ENCODE measurements at regions not wholly inside any gene's neighbourhood (a gene's known extent, or its start where the extent isn't known, plus 50 kb on each side); places are given as distances from the start of the nearest gene placed in this dataset.

DNA sequence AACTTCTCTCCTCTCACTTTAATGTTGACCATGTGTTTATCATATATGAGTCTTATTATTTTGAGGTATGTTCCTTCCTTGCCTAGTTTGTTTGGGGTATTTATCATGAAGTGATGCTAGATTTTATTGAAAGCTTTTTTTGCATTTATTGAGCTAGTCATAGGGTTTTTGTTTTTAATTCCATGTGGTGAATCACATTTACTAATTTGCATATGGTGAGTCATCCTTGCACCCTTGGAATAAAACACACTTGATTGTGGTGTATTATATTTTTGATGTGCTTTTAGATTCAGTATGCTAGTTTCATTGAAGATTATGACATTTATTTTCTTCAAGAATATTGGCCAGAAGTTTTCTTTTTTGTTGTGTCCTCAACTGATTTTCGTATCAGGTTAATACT is 464.6 kb downstream of the PCDH18 start:
- TF ChIP-seq, protein P1, sequence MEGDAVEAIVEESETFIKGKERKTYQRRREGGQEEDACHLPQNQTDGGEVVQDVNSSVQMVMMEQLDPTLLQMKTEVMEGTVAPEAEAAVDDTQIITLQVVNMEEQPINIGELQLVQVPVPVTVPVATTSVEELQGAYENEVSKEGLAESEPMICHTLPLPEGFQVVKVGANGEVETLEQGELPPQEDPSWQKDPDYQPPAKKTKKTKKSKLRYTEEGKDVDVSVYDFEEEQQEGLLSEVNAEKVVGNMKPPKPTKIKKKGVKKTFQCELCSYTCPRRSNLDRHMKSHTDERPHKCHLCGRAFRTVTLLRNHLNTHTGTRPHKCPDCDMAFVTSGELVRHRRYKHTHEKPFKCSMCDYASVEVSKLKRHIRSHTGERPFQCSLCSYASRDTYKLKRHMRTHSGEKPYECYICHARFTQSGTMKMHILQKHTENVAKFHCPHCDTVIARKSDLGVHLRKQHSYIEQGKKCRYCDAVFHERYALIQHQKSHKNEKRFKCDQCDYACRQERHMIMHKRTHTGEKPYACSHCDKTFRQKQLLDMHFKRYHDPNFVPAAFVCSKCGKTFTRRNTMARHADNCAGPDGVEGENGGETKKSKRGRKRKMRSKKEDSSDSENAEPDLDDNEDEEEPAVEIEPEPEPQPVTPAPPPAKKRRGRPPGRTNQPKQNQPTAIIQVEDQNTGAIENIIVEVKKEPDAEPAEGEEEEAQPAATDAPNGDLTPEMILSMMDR (IDR thresholded peaks at IDR 0.05; ENCODE audit: insufficient read depth, low read length, missing control alignments): no peak
- no peak for DNase-seq (ENCODE audit: low read depth, low spot score)
- H3K4me3 ChIP-seq (ENCODE audit: low read depth, low read length): no peak overlapping the region
- POLR2A ChIA-PET: no interaction called here
- CTCF ChIA-PET: no interaction called here

DNA sequence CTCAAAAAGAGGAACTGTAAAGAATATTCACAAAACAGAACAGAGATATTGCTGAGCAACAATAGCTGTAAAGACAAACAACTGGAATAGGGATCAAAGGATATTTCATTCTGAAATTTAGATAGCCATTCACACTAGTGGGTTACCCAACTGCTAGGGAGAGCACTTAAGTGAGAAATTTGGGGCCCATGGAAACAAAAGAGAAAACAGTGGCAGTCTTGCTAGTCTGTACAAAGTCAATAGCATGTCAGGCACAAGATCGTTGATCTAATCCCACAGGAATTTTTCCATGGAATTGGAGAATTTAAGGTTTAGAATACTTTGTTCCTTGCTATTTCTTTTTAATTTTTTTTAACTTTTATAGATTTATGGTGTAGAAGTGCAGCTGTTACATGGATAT is 467.0 kb downstream of the PCDH18 start:
- H3K4me3 ChIP-seq (ENCODE audit: low read depth, low read length): no peak overlapping the region
- no peak for DNase-seq (ENCODE audit: low read depth, low spot score)
- POLR2A ChIA-PET: no interaction called here
- CTCF ChIA-PET: no interaction called here
- TF ChIP-seq, protein P1 (IDR thresholded peaks at IDR 0.05; ENCODE audit: insufficient read depth, low read length, missing control alignments): no peak

DNA sequence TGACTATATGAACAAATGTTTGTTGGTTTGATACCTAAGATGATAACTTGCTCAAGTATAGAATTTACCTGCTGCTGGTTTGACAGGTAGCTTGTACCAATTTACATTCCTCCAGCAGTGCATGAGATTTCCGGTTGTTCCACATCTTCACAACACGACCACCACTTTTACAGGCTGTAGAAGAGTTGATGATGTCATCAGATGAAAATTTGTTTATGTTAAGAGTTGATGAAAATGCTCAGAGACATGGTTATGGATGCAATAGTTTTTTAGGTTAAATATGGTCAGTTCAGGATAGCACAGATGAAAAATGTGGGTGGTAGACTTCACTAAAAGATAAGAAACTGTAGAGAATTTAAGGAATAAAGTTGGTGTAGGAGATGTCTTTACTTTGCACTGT is 468.3 kb downstream of the PCDH18 start:
- no peak overlapping the region for H3K4me3 ChIP-seq (ENCODE audit: low read depth, low read length)
- TF ChIP-seq, protein P1 (IDR thresholded peaks at IDR 0.05; ENCODE audit: insufficient read depth, low read length, missing control alignments): no peak
- no peak for DNase-seq (ENCODE audit: low read depth, low spot score)
- ChIA-PET CTCF (no interaction called here), POLR2A (no interaction called here)

DNA sequence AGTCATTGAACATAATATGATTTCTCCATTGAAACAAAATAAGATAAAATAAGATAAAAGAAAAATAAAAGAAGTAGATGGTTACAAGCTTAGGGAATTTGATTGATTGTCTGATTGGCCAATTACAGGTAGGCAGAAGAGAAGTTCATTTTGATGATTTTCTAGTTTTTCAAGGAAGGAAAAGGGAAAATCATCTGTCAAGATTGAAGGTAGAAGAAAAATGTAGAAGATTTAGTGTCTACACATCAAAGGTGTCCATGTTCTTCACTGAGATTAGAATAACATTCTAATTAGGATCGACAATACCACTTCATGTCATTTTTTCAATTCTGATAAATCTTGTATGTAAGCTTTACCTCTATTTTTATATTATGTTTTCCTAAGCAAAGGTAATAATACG is 489.1 kb downstream of the PCDH18 start:
- ChIA-PET CTCF (no interaction called here), POLR2A (no interaction called here)
- no peak overlapping the region for H3K4me3 ChIP-seq (ENCODE audit: low read depth, low read length)
- DNase-seq (ENCODE audit: low read depth, low spot score): no peak
- TF ChIP-seq, protein P1 (IDR thresholded peaks at IDR 0.05; ENCODE audit: insufficient read depth, low read length, missing control alignments): no peak

DNA sequence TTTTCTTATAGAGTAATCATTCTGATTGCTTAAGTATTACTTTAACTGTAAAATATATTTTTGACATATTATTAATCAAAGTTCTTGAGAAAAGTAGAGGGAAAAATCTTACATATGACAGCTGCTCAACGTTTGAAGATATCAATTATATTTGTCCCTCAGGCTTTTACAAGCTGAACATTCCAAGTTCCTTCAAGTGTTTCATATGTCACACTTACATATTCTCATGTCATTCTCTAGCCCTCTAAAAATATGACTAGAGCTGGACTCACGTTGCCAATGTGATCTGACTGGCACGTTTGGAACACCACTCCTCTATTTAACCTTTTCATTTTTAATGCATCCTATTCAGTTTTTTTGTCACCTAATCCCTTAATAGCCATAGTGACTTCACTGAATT is 492.9 kb downstream of the PCDH18 start:
- H3K4me3 ChIP-seq (ENCODE audit: low read depth, low read length): no peak overlapping the region
- DNase-seq (ENCODE audit: low read depth, low spot score): no peak
- ChIA-PET CTCF (no interaction called here), POLR2A (no interaction called here)
- TF ChIP-seq, protein P1 (IDR thresholded peaks at IDR 0.05; ENCODE audit: insufficient read depth, low read length, missing control alignments): no peak

DNA sequence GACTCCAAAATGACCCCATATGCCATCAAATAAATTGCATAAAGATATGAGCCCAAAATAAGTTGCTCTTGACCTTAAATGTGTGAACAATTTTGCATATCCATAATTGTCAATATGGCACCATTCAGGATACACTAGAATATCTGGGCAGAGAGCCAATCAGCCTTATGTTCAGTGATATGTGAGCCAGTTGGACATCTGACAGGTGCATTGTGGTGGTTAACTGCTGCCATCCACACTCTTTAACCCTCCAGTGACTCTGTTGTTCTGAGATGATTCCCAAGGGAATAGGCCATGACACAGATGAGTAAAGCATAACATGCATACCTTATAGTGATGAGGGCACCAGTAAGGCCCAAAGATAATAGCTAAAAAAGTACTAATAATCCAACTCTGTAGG is 500.1 kb downstream of the PCDH18 start:
- TF ChIP-seq, protein P1 (IDR thresholded peaks at IDR 0.05; ENCODE audit: insufficient read depth, low read length, missing control alignments): no peak
- POLR2A ChIA-PET: no interaction called here
- CTCF ChIA-PET: no interaction called here
- no peak overlapping the region for H3K4me3 ChIP-seq (ENCODE audit: low read depth, low read length)
- DNase-seq (ENCODE audit: low read depth, low spot score): no peak
